Smooth muscle cell (in vitro differentiated cells): ENCODE measurements at regions not wholly inside any gene's neighbourhood (a gene's known extent, or its start where the extent isn't known, plus 50 kb on each side); places are given as distances from the start of the nearest gene placed in this dataset.

Experiments
- DNase-seq: peaks from one replicate; lab custom pipeline; 2025; ENCODE audit not compliant: unreplicated experiment; lab: John Stamatoyannopoulos, UW
- H2AFZ ChIP-seq: fragments of 200-600 bp; sonication (generic); 2 replicates; pipeline ENCODE4 v1.6.0; 2016; ENCODE audit warnings: antibody characterized with exemption, low read depth, mild to moderate bottlenecking
- H3F3A ChIP-seq: fragments of 200-600 bp; sonication (generic); 2 replicates; pipeline ENCODE4 v1.6.0; 2017; ENCODE audit warnings: antibody characterized with exemption, low read depth
- H3K27ac ChIP-seq: fragments of 200-600 bp; sonication (generic); 2 replicates; pipeline ENCODE4 v1.5.1; 2016; ENCODE audit warnings: low read depth, mild to moderate bottlenecking
- H3K27me3 ChIP-seq: fragments of 200-600 bp; sonication (generic); 2 replicates; pipeline ENCODE4 v1.6.1; 2016; ENCODE audit warnings: low read depth, mild to moderate bottlenecking
- H3K36me3 ChIP-seq: fragments of 200-600 bp; sonication (generic); 2 replicates; pipeline ENCODE4 v1.5.1; 2016; ENCODE audit warnings: low read depth
- H3K4me1 ChIP-seq: fragments of 200-600 bp; sonication (generic); 2 replicates; pipeline ENCODE4 v1.5.1; 2016; ENCODE audit warnings: low read depth
- H3K4me2 ChIP-seq: fragments of 200-600 bp; sonication (generic); 2 replicates; pipeline ENCODE4 v1.6.0; 2016; ENCODE audit warnings: mild to moderate bottlenecking
- H3K4me3 ChIP-seq: fragments of 200-600 bp; sonication (generic); 2 replicates; pipeline ENCODE4 v1.5.1; 2016; ENCODE audit warnings: mild to moderate bottlenecking
- H3K79me2 ChIP-seq: fragments of 200-600 bp; sonication (generic); 2 replicates; pipeline ENCODE4 v1.6.0; 2016; ENCODE audit warnings: low read depth, mild to moderate bottlenecking
- H3K9ac ChIP-seq: fragments of 200-600 bp; sonication (generic); 2 replicates; pipeline ENCODE4 v1.6.0; 2016; ENCODE audit warnings: low read depth
- H3K9me3 ChIP-seq: fragments of 200-600 bp; sonication (generic); replicated peaks from 2 replicates; pipeline ENCODE4 v1.5.1; 2016; ENCODE audit warnings: low read depth
- H4K20me1 ChIP-seq: fragments of 200-600 bp; sonication (generic); 2 replicates; pipeline ENCODE4 v1.6.0; 2016; ENCODE audit warnings: low read depth
- CTCF ChIP-seq: fragments of 200-600 bp; sonication (generic); IDR thresholded peaks from 2 replicates; pipeline ENCODE4 v1.5.1; 2017; ENCODE audit warnings: borderline replicate concordance, mild to moderate bottlenecking, antibody characterized with exemption; ENCODE audit not compliant: insufficient read depth, poor library complexity, severe bottlenecking
- WGBS: methylation state at CpG from one replicate; pipeline ENCODE4 v1.1.7; 2016; ENCODE audit warnings: low lambda C conversion rate; 5-methylcytosine and 5-hydroxymethylcytosine counted together

DNA sequence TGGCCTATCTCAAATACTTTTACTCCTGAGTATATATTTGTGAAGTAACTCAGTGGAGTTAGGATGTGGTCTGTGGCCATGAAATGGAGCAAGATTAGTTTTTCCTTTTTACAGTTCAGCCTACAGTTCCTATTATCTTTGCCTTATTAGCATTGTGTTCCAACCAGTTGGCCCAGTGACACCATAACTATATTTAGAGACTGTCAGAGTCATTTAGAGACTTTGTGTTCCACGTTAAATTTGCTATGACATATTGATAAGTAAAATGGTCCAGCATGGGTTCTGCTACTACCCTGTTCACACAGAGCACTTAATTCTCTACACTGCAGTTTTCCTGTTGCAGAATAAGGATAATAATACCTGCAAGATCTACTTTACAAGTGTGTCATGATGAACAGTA is 68.3 kb upstream of the RAB11FIP2 start:
- no peak overlapping the region for H3K27ac ChIP-seq
- TF ChIP-seq CTCF: no peak
- H3K9ac ChIP-seq: no peak overlapping the region
- no peak overlapping the region for H3K4me3 ChIP-seq
- H2AFZ ChIP-seq: no peak overlapping the region
- DNase-seq: no peak
- H4K20me1 ChIP-seq: no peaks in the 10 kb centered on the region
- H3K36me3 ChIP-seq: no peaks in the 10 kb centered on the region
- H3K4me2 ChIP-seq: no peak overlapping the region
- WGBS: 94% methylated on average over 1 of the region's 1 CpG
- no peaks in the 10 kb centered on the region for H3K9me3 ChIP-seq
- H3K79me2 ChIP-seq: no peaks in the 10 kb centered on the region
- no peaks in the 10 kb centered on the region for H3K27me3 ChIP-seq
- no peaks in the 10 kb centered on the region for H3F3A ChIP-seq
- H3K4me1 ChIP-seq: peaks cover 18% of the 10 kb centered on the region

DNA sequence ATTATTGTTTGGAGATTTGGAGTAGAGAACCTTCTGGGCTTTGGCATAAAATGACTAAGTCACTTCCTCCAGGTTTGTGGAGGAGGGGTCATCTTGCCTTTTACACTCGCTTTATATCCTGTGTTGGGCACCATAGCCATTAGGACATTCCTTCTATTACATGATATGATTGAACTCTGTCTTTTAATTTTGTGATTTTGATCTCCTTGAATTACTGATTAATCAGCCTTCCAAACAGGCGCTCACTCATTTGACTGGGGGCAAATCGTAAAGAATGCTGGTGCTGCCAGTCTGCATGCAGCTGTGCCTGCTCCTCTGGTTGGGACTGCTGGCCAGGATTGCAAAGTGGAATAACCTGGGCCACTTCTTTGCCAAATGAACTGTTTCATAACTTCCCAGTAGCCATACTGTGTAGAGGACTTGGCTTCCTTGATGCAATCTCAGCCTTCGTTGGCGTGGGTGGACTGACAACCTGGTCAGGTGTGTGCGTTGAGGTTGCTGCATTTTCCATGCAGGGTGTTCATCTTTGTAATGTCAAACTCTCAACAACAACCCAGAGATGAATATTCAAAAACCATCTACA is 65.9 kb upstream of the RAB11FIP2 start:
- Histone ChIP-seq H3K9ac (no peak overlapping the region), H3K4me2 (no peak overlapping the region), H3K27me3 (no peaks in the 10 kb centered on the region), H4K20me1 (no peaks in the 10 kb centered on the region), H3K27ac (no peak overlapping the region), H3K4me1 (peaks cover 40% of the 10 kb centered on the region), H3F3A (no peaks in the 10 kb centered on the region), H3K9me3 (no peaks in the 10 kb centered on the region), H2AFZ (no peak overlapping the region), H3K36me3 (no peaks in the 10 kb centered on the region), H3K79me2 (no peaks in the 10 kb centered on the region), H3K4me3 (no peak overlapping the region)
- DNase-seq: no peak
- no peak for TF ChIP-seq CTCF
- WGBS: 94% methylated on average over 6 of the region's 6 CpGs

GRCh38 chr10:118110750-118111149 is 64.0 kb upstream of the RAB11FIP2 start:
- H3K79me2 ChIP-seq: no peaks in the 10 kb centered on the region
- WGBS: 90% methylated on average over 1 of the region's 1 CpG
- H3K9ac ChIP-seq: no peak overlapping the region

More at GRCh38 chr10:118110750-118111149, 64.0 kb upstream of the RAB11FIP2 start:
- Histone ChIP-seq H3K36me3 (no peaks in the 10 kb centered on the region), H4K20me1 (no peaks in the 10 kb centered on the region), H3K27me3 (no peaks in the 10 kb centered on the region), H2AFZ (no peak overlapping the region), H3K4me3 (no peak overlapping the region), H3K9me3 (no peaks in the 10 kb centered on the region), H3F3A (no peaks in the 10 kb centered on the region), H3K4me1 (peaks cover 25% of the 10 kb centered on the region), H3K27ac (no peak overlapping the region), H3K4me2 (no peak overlapping the region)
- no peak for DNase-seq
- TF ChIP-seq CTCF: no peak
